ENCODE measurements at regions not wholly inside any gene's neighbourhood (a gene's known extent, or its start where the extent isn't known, plus 50 kb on each side); places are given as distances from the start of the nearest gene placed in this dataset.
"Not testable (repeated sequence)": the region's sequence is repeated elsewhere in the genome, so short reads cannot be mapped to it uniquely, and the experiment has no call there.

GRCh38 chr12:58104351-58104755 is 163.0 kb downstream of the ATP23 start:
- DNase-seq (ENCODE audit: extremely low spot score, unreplicated experiment) = no peak
- Mint-ChIP-seq H3K4me1 (ENCODE audit: unreplicated experiment) (no peaks in the 10 kb centered on the region), H3K36me3 (ENCODE audit: unreplicated experiment) (no peaks in the 10 kb centered on the region), H3K9me3 (ENCODE audit: unreplicated experiment) (no peaks in the 10 kb centered on the region), H3K27ac (ENCODE audit: unreplicated experiment) (no peak overlapping the region), H3K27me3 (ENCODE audit: unreplicated experiment) (peaks cover 16% of the 10 kb centered on the region), H3K4me3 (ENCODE audit: unreplicated experiment) (no peak overlapping the region)
- no peak for TF ChIP-seq CTCF (IDR thresholded peaks at IDR 0.05)

DNA sequence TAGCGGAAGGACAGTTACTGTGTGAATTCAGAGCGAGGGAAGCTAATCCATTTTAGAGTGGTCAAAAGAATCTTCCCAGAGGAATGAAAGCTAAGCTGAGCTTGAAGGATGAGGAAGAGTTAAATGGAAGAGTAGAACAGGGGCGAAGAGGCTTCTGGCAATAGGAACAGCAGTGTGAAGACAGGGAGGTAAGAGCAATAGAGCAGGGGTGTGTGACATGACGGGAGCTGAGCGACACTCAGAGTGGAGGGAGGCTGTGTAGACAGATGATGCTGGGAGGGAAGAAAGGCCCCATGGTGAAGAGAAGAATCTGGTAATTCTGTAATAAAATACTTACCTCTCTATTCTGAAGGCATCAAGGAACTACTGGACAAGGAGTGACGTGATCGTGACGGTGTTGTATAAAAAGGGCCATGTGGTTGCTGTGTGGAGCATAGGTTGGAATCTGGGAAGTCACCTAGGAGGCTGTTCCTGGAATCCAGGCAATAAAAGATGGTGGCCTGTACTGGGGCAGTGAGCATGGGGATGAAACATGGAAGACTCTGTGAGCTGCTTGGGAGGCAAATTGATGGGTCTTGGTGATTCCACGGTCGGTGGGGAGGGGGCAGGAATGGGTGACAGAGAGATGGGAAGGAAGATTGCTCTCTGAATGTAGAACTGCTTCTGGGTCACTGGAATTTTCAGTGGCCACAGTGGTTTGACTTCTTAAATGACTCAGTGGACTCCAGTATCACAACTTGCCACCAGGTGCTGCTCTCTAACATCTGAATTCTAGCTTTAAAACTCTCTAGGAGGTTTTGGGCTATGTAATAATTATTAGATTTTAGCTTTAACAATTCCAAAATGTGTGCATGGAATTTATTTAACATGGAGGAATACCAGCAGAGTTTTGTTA is 164.1 kb downstream of the ATP23 start:
- H3K36me3 Mint-ChIP-seq (ENCODE audit: unreplicated experiment) = no peaks in the 10 kb centered on the region
- TF ChIP-seq CTCF (IDR thresholded peaks at IDR 0.05) = peak; percentile 42
- H3K4me3 Mint-ChIP-seq (ENCODE audit: unreplicated experiment) = no peak overlapping the region
- H3K9me3 Mint-ChIP-seq (ENCODE audit: unreplicated experiment) = no peaks in the 10 kb centered on the region
- no peaks in the 10 kb centered on the region for H3K4me1 Mint-ChIP-seq (ENCODE audit: unreplicated experiment)
- no peak overlapping the region for H3K27ac Mint-ChIP-seq (ENCODE audit: unreplicated experiment)
- no peak for DNase-seq (ENCODE audit: extremely low spot score, unreplicated experiment)
- H3K27me3 Mint-ChIP-seq (ENCODE audit: unreplicated experiment) = peaks cover 12% of the 10 kb centered on the region

DNA sequence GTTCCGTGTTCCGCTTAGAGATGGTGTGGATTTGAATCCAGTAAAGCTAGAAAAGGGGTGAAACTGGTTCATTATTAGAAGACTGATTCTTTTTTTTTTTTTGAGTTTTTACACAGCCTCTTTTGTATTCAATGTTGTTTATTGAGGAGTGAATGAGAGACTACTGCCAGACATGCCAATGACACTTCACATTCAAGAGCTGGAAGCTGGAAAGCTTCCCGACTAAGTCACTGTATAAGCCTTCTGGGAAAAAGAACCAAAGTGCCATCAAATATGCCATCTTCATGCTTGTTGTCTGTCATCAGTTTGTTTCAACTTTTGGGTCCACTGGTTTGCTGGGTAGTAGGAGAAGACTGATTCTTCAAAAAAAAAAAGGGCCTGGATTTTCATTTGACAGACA is 164.8 kb downstream of the ATP23 start:
- TF ChIP-seq CTCF (IDR thresholded peaks at IDR 0.05) = no peak
- Mint-ChIP-seq H3K9me3 (ENCODE audit: unreplicated experiment) (no peaks in the 10 kb centered on the region), H3K36me3 (ENCODE audit: unreplicated experiment) (no peaks in the 10 kb centered on the region), H3K27me3 (ENCODE audit: unreplicated experiment) (peaks cover 12% of the 10 kb centered on the region), H3K4me3 (ENCODE audit: unreplicated experiment) (no peak overlapping the region), H3K27ac (ENCODE audit: unreplicated experiment) (no peak overlapping the region), H3K4me1 (ENCODE audit: unreplicated experiment) (no peaks in the 10 kb centered on the region)
- DNase-seq (ENCODE audit: extremely low spot score, unreplicated experiment) = no peak

GRCh38 chr12:58117201-58117600 is 175.8 kb downstream of the ATP23 start:
- no peak overlapping the region for H3K4me3 Mint-ChIP-seq (ENCODE audit: unreplicated experiment)
- TF ChIP-seq CTCF (IDR thresholded peaks at IDR 0.05) = no peak
- DNase-seq (ENCODE audit: extremely low spot score, unreplicated experiment) = no peak
- no peaks in the 10 kb centered on the region for H3K36me3 Mint-ChIP-seq (ENCODE audit: unreplicated experiment)
- H3K27me3 Mint-ChIP-seq (ENCODE audit: unreplicated experiment) = peaks cover 9% of the 10 kb centered on the region
- H3K4me1 Mint-ChIP-seq (ENCODE audit: unreplicated experiment) = no peaks in the 10 kb centered on the region
- no peak overlapping the region for H3K27ac Mint-ChIP-seq (ENCODE audit: unreplicated experiment)
- no peaks in the 10 kb centered on the region for H3K9me3 Mint-ChIP-seq (ENCODE audit: unreplicated experiment)

GRCh38 chr12:58117667-58118066 is 176.3 kb downstream of the ATP23 start:
- no peak for TF ChIP-seq CTCF (IDR thresholded peaks at IDR 0.05)
- no peak overlapping the region for H3K4me3 Mint-ChIP-seq (ENCODE audit: unreplicated experiment)
- no peaks in the 10 kb centered on the region for H3K36me3 Mint-ChIP-seq (ENCODE audit: unreplicated experiment)
- DNase-seq (ENCODE audit: extremely low spot score, unreplicated experiment) = no peak
- peaks cover 11% of the 10 kb centered on the region for H3K27me3 Mint-ChIP-seq (ENCODE audit: unreplicated experiment)
- H3K4me1 Mint-ChIP-seq (ENCODE audit: unreplicated experiment) = no peaks in the 10 kb centered on the region
- no peak overlapping the region for H3K27ac Mint-ChIP-seq (ENCODE audit: unreplicated experiment)
- no peaks in the 10 kb centered on the region for H3K9me3 Mint-ChIP-seq (ENCODE audit: unreplicated experiment)

DNA sequence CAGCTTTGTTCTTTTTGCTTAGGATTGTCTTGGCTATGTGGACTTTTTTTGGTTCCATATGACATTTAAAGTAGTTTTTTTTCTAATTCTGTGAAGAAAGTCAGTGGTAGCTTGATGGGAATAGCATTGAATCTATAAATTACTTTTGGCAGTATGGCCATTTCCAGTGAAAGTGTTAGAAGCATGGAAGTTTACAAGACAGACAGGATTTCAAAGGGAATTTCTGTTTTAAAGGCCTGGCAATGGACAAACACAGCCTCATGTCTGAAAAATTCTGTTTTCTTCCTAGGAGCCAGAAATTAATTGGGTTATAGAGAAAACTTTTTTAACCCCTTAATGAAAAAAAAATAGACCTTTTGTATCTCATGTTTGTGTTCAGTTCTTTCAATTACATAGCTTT is 184.4 kb downstream of the ATP23 start:
- not testable (repeated sequence) for H3K4me3 Mint-ChIP-seq (ENCODE audit: unreplicated experiment); H3K36me3 Mint-ChIP-seq (ENCODE audit: unreplicated experiment); H3K4me1 Mint-ChIP-seq (ENCODE audit: unreplicated experiment); H3K9me3 Mint-ChIP-seq (ENCODE audit: unreplicated experiment); H3K27ac Mint-ChIP-seq (ENCODE audit: unreplicated experiment); DNase-seq (ENCODE audit: extremely low spot score, unreplicated experiment)
- H3K27me3 Mint-ChIP-seq (ENCODE audit: unreplicated experiment) = peaks cover 12% of the 10 kb centered on the region

Measured in osteocyte (in vitro differentiated cells).